Ascending aorta (tissue), 2 donors: ENCODE measurements at regions not wholly inside any gene's neighbourhood (a gene's known extent, or its start where the extent isn't known, plus 50 kb on each side); places are given as distances from the start of the nearest gene placed in this dataset.

ENCODE experiments used
- DNase-seq, 2 donors: peaks; one replicate each; pipeline ENCODE4 v3.0.0-alpha.2; 2019; ENCODE audit warnings: low spot score in 2 of 2
- H3K27ac ChIP-seq, 2 donors: fragments of 200-600 bp; sonication (generic); one replicate each; pipeline ENCODE4 v1.5.1; 2016 to 2017; ENCODE audit warnings: mild to moderate bottlenecking in 1 of 2
- H3K27me3 ChIP-seq: fragments of 200-600 bp; sonication (generic); one replicate; pipeline ENCODE4 v1.5.1; 2017
- H3K36me3 ChIP-seq, 2 donors: fragments of 200-600 bp; sonication (generic); one replicate each; pipeline ENCODE4 v1.5.1; 2016
- H3K4me1 ChIP-seq, 2 donors: fragments of 200-600 bp; sonication (generic); one replicate each; pipeline ENCODE4 v1.5.1; 2016 to 2017; ENCODE audit warnings: mild to moderate bottlenecking in 1 of 2
- H3K4me3 ChIP-seq, 2 donors: fragments of 200-600 bp; sonication (generic); one replicate each; pipeline ENCODE4 v1.5.1; 2016 to 2017; ENCODE audit warnings: mild to moderate bottlenecking in 1 of 2
- H3K9me3 ChIP-seq, 2 donors: fragments of 200-600 bp; sonication (generic); one replicate each; pipeline ENCODE4 v1.5.1; 2016
- CTCF ChIP-seq, 3 experiments: fragments of 200-600 bp in 2 of 3; fragments of 450-650 bp in 1 of 3; sonication (generic) in 2 of 3; IDR thresholded peaks; one replicate each; pipeline ENCODE4 v1.5.1; 2016 to 2019; ENCODE audit warnings: antibody characterized with exemption in 3 of 3, mild to moderate bottlenecking in 1 of 3, moderate library complexity in 1 of 3
- intact Hi-C: fragments of 100-400 bp; cut with DNase I; formaldehyde crosslinking; loops from one replicate; pipeline ENCODE4 v1.15.1; 2023

GRCh38 chr3:137205394-137206045 is 247.7 kb downstream of the IL20RB start:
- no peak for TF ChIP-seq CTCF (IDR thresholded peaks at IDR 0.05)
- no peak overlapping the region for H3K27ac ChIP-seq

GRCh38 chr3:137207616-137208015 is 249.8 kb downstream of the IL20RB start:
- intact Hi-C loops, result no loop called here
- no peak for DNase-seq
- no peak for TF ChIP-seq CTCF (IDR thresholded peaks at IDR 0.05)
- no peaks in the 10 kb centered on the region for H3K36me3 ChIP-seq
- no peak overlapping the region for H3K4me3 ChIP-seq
- H3K27ac ChIP-seq, result no peak overlapping the region
- H3K9me3 ChIP-seq, result no peaks in the 10 kb centered on the region
- no peaks in the 10 kb centered on the region for H3K4me1 ChIP-seq
- no peaks in the 10 kb centered on the region for H3K27me3 ChIP-seq

More at GRCh38 chr3:137205394-137206045, 247.7 kb downstream of the IL20RB start:
- no peaks in the 10 kb centered on the region for H3K9me3 ChIP-seq
- H3K4me1 ChIP-seq, result no peaks in the 10 kb centered on the region
- DNase-seq, result no peak
- no peaks in the 10 kb centered on the region for H3K36me3 ChIP-seq
- no peak overlapping the region for H3K4me3 ChIP-seq
- intact Hi-C loops, result no loop called here
- no peaks in the 10 kb centered on the region for H3K27me3 ChIP-seq

GRCh38 chr3:137217733-137218132 is 259.9 kb downstream of the IL20RB start:
- TF ChIP-seq CTCF (IDR thresholded peaks at IDR 0.05), result no peak
- Histone ChIP-seq H3K9me3 (peaks cover 0 to 7% of the 10 kb centered on the region in 2 donors), H3K27me3 (no peaks in the 10 kb centered on the region), H3K4me1 (no peaks in the 10 kb centered on the region), H3K27ac (no peak overlapping the region), H3K4me3 (no peak overlapping the region), H3K36me3 (no peaks in the 10 kb centered on the region)
- intact Hi-C loops, result no loop called here
- DNase-seq, result no peak

- Histone ChIP-seq H3K4me1 (no peaks in the 10 kb centered on the region), H3K9me3 (peaks cover 0 to 7% of the 10 kb centered on the region in 2 donors), H3K27ac (no peak overlapping the region), H3K27me3 (no peaks in the 10 kb centered on the region), H3K36me3 (no peaks in the 10 kb centered on the region), H3K4me3 (no peak overlapping the region)
- DNase-seq, result no peak
- intact Hi-C loops, result no loop called here
- no peak for TF ChIP-seq CTCF (IDR thresholded peaks at IDR 0.05)
These were observed 262.1 kb downstream of the IL20RB start for GRCh38 chr3:137219801-137220445.

- Histone ChIP-seq H3K36me3 (no peaks in the 10 kb centered on the region), H3K27ac (no peak overlapping the region), H3K9me3 (no peaks in the 10 kb centered on the region), H3K4me1 (no peaks in the 10 kb centered on the region), H3K4me3 (no peak overlapping the region), H3K27me3 (no peaks in the 10 kb centered on the region)
- DNase-seq, result no peak
- TF ChIP-seq CTCF (IDR thresholded peaks at IDR 0.05), result no peak
- intact Hi-C loops, result no loop called here
These were observed 265.0 kb downstream of the IL20RB start for GRCh38 chr3:137222736-137223225.
